ENCODE measurements at regions not wholly inside any gene's neighbourhood (a gene's known extent, or its start where the extent isn't known, plus 50 kb on each side); places are given as distances from the start of the nearest gene placed in this dataset.

- no peak overlapping the region for H3K27ac Mint-ChIP-seq
- H3K36me3 Mint-ChIP-seq: no peaks in the 10 kb centered on the region
- H3K9me3 Mint-ChIP-seq: no peaks in the 10 kb centered on the region
- H3K4me3 Mint-ChIP-seq: no peak overlapping the region
- no peaks in the 10 kb centered on the region for H3K27me3 Mint-ChIP-seq
- H3K4me1 Mint-ChIP-seq: peaks cover 29 to 76% (median 45%) of the 10 kb centered on the region in 3 donors
Measured at GRCh38 chr5:87099291-87099839, 168.3 kb upstream of the RASA1 start.

- no peaks in the 10 kb centered on the region for H3K9me3 Mint-ChIP-seq
- H3K4me3 Mint-ChIP-seq: peak overlapping the region in 1 of 4 donors; percentile 6
- H3K36me3 Mint-ChIP-seq: no peaks in the 10 kb centered on the region
- no peak overlapping the region for H3K27ac Mint-ChIP-seq
- no peaks in the 10 kb centered on the region for H3K27me3 Mint-ChIP-seq
- H3K4me1 Mint-ChIP-seq: peaks cover 27 to 70% (median 45%) of the 10 kb centered on the region in 3 donors
Measured at GRCh38 chr5:87099968-87100367, 167.7 kb upstream of the RASA1 start.

GRCh38 chr5:87101321-87101720 lies 166.4 kb upstream of the RASA1 start:
- H3K27ac Mint-ChIP-seq: no peak overlapping the region
- H3K9me3 Mint-ChIP-seq: no peaks in the 10 kb centered on the region

GRCh38 chr5:87102841-87103240 lies 164.8 kb upstream of the RASA1 start:
- H3K27ac Mint-ChIP-seq: peak overlapping the region in 1 of 3 donors; percentile 71
- no peaks in the 10 kb centered on the region for H3K36me3 Mint-ChIP-seq
- peaks cover 23 to 53% (median 40%) of the 10 kb centered on the region in 3 donors for H3K4me1 Mint-ChIP-seq
- no peaks in the 10 kb centered on the region for H3K27me3 Mint-ChIP-seq
- H3K9me3 Mint-ChIP-seq: no peaks in the 10 kb centered on the region
- no peak overlapping the region for H3K4me3 Mint-ChIP-seq

More at GRCh38 chr5:87101321-87101720, 166.4 kb upstream of the RASA1 start:
- no peaks in the 10 kb centered on the region for H3K27me3 Mint-ChIP-seq
- H3K4me3 Mint-ChIP-seq: peak overlapping the region in 1 of 4 donors; percentile 23
- H3K36me3 Mint-ChIP-seq: no peaks in the 10 kb centered on the region
- H3K4me1 Mint-ChIP-seq: peaks cover 23 to 64% (median 40%) of the 10 kb centered on the region in 3 donors

GRCh38 chr5:87103616-87104287 lies 163.9 kb upstream of the RASA1 start:
- Mint-ChIP-seq H3K27ac (peak overlapping the region in 1 of 3 donors; percentile 38), H3K4me3 (peak overlapping the region in 3 of 4 donors; percentile 48 to 88 (median 65)), H3K9me3 (no peaks in the 10 kb centered on the region), H3K4me1 (peaks cover 23 to 46% (median 38%) of the 10 kb centered on the region in 3 donors), H3K27me3 (no peaks in the 10 kb centered on the region), H3K36me3 (no peaks in the 10 kb centered on the region)

- Mint-ChIP-seq H3K4me1 (peaks cover 18 to 35% (median 33%) of the 10 kb centered on the region in 3 donors), H3K9me3 (no peaks in the 10 kb centered on the region), H3K4me3 (no peak overlapping the region)
Measured at GRCh38 chr5:87105577-87105976, 162.1 kb upstream of the RASA1 start.

GRCh38 chr5:87109746-87110145 lies 157.9 kb upstream of the RASA1 start:
- Mint-ChIP-seq H3K36me3 (no peaks in the 10 kb centered on the region), H3K27me3 (no peaks in the 10 kb centered on the region), H3K4me3 (no peak overlapping the region), H3K4me1 (peaks cover 10 to 15% (median 14%) of the 10 kb centered on the region in 3 donors), H3K9me3 (no peaks in the 10 kb centered on the region), H3K27ac (no peak overlapping the region)

More at GRCh38 chr5:87105577-87105976, 162.1 kb upstream of the RASA1 start:
- Mint-ChIP-seq H3K27me3 (no peaks in the 10 kb centered on the region), H3K27ac (no peak overlapping the region), H3K36me3 (no peaks in the 10 kb centered on the region)

- H3K9me3 Mint-ChIP-seq: no peaks in the 10 kb centered on the region
- peaks cover 10 to 15% (median 14%) of the 10 kb centered on the region in 3 donors for H3K4me1 Mint-ChIP-seq
- H3K36me3 Mint-ChIP-seq: no peaks in the 10 kb centered on the region
- H3K27ac Mint-ChIP-seq: no peak overlapping the region
- no peaks in the 10 kb centered on the region for H3K27me3 Mint-ChIP-seq
- H3K4me3 Mint-ChIP-seq: no peak overlapping the region
Measured at GRCh38 chr5:87110721-87111120, 157.0 kb upstream of the RASA1 start.

- Mint-ChIP-seq H3K4me1 (peaks cover 14 to 26% (median 18%) of the 10 kb centered on the region in 3 donors), H3K9me3 (no peaks in the 10 kb centered on the region), H3K4me3 (peak overlapping the region in 1 of 4 donors; percentile 47), H3K27ac (no peak overlapping the region), H3K36me3 (no peaks in the 10 kb centered on the region), H3K27me3 (no peaks in the 10 kb centered on the region)
Measured at GRCh38 chr5:87113861-87114260, 153.8 kb upstream of the RASA1 start.

GRCh38 chr5:87114631-87115030 lies 153.1 kb upstream of the RASA1 start:
- no peaks in the 10 kb centered on the region for H3K36me3 Mint-ChIP-seq
- peaks cover 14 to 26% (median 20%) of the 10 kb centered on the region in 3 donors for H3K4me1 Mint-ChIP-seq
- no peak overlapping the region for H3K4me3 Mint-ChIP-seq
- H3K27ac Mint-ChIP-seq: no peak overlapping the region
- no peaks in the 10 kb centered on the region for H3K27me3 Mint-ChIP-seq
- no peaks in the 10 kb centered on the region for H3K9me3 Mint-ChIP-seq

- H3K27me3 Mint-ChIP-seq: no peaks in the 10 kb centered on the region
- no peaks in the 10 kb centered on the region for H3K9me3 Mint-ChIP-seq
- no peaks in the 10 kb centered on the region for H3K36me3 Mint-ChIP-seq
- no peak overlapping the region for H3K4me3 Mint-ChIP-seq
- no peak overlapping the region for H3K27ac Mint-ChIP-seq
- H3K4me1 Mint-ChIP-seq: peaks cover 23 to 35% (median 31%) of the 10 kb centered on the region in 3 donors
Measured at GRCh38 chr5:87115839-87116364, 151.8 kb upstream of the RASA1 start.

- no peak overlapping the region for H3K4me3 Mint-ChIP-seq
- H3K36me3 Mint-ChIP-seq: no peaks in the 10 kb centered on the region
- H3K4me1 Mint-ChIP-seq: peaks cover 33 to 46% (median 36%) of the 10 kb centered on the region in 3 donors
- H3K27me3 Mint-ChIP-seq: no peaks in the 10 kb centered on the region
- H3K9me3 Mint-ChIP-seq: no peaks in the 10 kb centered on the region
- peak overlapping the region in 1 of 3 donors; percentile 75 for H3K27ac Mint-ChIP-seq
Measured at GRCh38 chr5:87116825-87117512, 150.7 kb upstream of the RASA1 start.

- Mint-ChIP-seq H3K27ac (peak overlapping the region in 1 of 3 donors; percentile 81), H3K9me3 (no peaks in the 10 kb centered on the region), H3K36me3 (no peaks in the 10 kb centered on the region), H3K27me3 (no peaks in the 10 kb centered on the region), H3K4me3 (no peak overlapping the region), H3K4me1 (peaks cover 28 to 42% (median 31%) of the 10 kb centered on the region in 3 donors)
Measured at GRCh38 chr5:87119588-87119987, 148.1 kb upstream of the RASA1 start.

GRCh38 chr5:87120518-87121303 lies 147.0 kb upstream of the RASA1 start:
- no peaks in the 10 kb centered on the region for H3K36me3 Mint-ChIP-seq
- peaks cover 28 to 42% (median 31%) of the 10 kb centered on the region in 3 donors for H3K4me1 Mint-ChIP-seq
- peak overlapping the region in 2 of 3 donors; percentile 60 to 65 for H3K27ac Mint-ChIP-seq
- no peaks in the 10 kb centered on the region for H3K27me3 Mint-ChIP-seq
- H3K4me3 Mint-ChIP-seq: peak overlapping the region in 1 of 4 donors; percentile 88
- H3K9me3 Mint-ChIP-seq: no peaks in the 10 kb centered on the region

Measured in IgD-negative memory B cell (primary cell).